Spinal cord (tissue), 9 donors: ENCODE measurements at regions not wholly inside any gene's neighbourhood (a gene's known extent, or its start where the extent isn't known, plus 50 kb on each side); places are given as distances from the start of the nearest gene placed in this dataset.
"Not testable (repeated sequence)": the region's sequence is repeated elsewhere in the genome, so short reads cannot be mapped to it uniquely, and the experiment has no call there.

ENCODE experiments used
- DNase-seq, 6 donors: peaks; one replicate each; pipeline versions ENCODE4 v3.0.0 to v3.0.0-alpha.2; 2013 to 2015; ENCODE audit warnings: low spot score in 6 of 6, low read depth in 4 of 6
- H3K27ac ChIP-seq: one replicate; pipeline ENCODE4 v1.5.1; 2013; ENCODE audit warnings: low read depth, low read length, control low read depth
- H3K27me3 ChIP-seq: one replicate; pipeline ENCODE4 v1.6.1; 2013; ENCODE audit warnings: low read length; ENCODE audit not compliant: control insufficient read depth, insufficient read depth
- H3K36me3 ChIP-seq: one replicate; pipeline ENCODE4 v1.6.1; 2013; ENCODE audit warnings: low read length; ENCODE audit not compliant: control insufficient read depth, insufficient read depth
- H3K4me1 ChIP-seq: one replicate; pipeline ENCODE4 v1.6.1; 2013; ENCODE audit warnings: low read length; ENCODE audit not compliant: control insufficient read depth, insufficient read depth
- H3K4me3 ChIP-seq: one replicate; pipeline ENCODE4 v1.5.1; 2013; ENCODE audit warnings: low read depth, low read length, control low read depth
- H3K9me3 ChIP-seq: one replicate; pipeline ENCODE4 v1.6.1; 2013; ENCODE audit warnings: low read length; ENCODE audit not compliant: control insufficient read depth, insufficient read depth
- WGBS: methylation state at CpG from one replicate; pipeline ENCODE4 v1.1.5; 2013; ENCODE audit warnings: missing lambda C conversion rate; ENCODE audit not compliant: insufficient coverage; 5-methylcytosine and 5-hydroxymethylcytosine counted together
- donor health status: healthy.

DNA sequence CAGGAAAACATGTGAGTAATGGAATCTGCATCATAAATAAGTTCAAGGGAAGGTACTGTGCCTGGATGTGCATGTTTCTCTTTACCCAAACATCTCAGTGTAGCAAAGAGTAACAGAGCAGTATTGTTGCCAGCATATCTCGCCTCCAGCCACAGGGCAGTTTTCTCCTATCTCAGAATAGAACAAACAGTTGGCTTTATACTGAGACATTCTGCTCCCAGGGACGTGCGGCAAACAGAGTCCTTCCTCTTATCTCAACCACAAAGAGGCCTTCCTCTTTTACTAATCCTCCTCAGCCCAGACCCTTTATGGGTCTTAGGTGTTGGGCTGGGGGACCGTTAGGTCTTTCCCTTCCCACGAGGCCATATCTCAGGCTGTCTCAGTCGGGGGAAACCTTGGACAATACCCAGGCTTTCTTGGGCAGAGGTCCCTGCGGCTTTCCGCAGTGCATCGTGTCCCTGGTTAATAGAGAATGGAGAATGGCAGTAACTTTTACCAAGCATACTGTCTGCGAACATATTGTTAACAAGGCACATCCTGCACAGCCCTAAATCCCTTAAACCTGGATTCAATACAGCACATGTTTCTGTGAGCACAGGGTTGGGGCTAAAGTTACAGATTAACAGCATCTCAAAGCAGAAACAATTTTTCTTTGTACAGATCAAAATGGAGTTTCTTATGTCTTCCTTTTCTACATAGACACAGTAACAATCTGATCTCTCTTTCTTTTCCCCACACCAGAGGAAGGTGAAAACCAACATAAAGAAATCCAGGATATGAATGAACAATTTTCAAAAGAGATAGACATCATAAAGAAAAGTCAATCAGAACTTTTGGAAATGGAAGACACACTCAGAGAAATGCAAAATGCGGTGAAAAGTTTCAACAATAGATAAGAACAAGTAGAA is 181.9 kb upstream of the KYNU start:
- not testable (repeated sequence) for H3K27ac ChIP-seq, H3K9me3 ChIP-seq, H3K36me3 ChIP-seq, H3K4me1 ChIP-seq, H3K4me3 ChIP-seq, H3K27me3 ChIP-seq, DNase-seq
- WGBS = 83% methylated on average over 1 of the region's 11 CpGs

DNA sequence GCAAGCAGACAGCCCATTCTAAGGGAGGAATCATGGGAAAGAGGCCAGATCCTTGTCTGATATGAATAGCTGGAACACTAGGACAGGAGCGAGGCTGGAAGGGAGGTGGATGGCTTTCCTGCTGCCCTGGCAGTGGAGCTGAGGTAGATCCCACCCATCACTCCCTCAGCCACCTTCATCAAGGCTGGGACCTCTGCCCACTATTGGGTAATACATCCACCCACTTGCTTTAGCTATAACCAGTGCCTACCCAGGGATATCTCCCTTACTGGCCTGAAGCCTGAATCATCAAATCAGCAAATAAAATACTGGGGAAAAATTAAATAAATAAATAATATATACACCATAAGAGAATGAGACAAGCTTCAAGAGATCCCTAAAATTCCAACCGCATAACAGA is 183.2 kb upstream of the KYNU start:
- H3K36me3 ChIP-seq = no peaks in the 10 kb centered on the region
- no peaks in the 10 kb centered on the region for H3K27me3 ChIP-seq
- H3K9me3 ChIP-seq = no peaks in the 10 kb centered on the region
- H3K27ac ChIP-seq = no peak overlapping the region
- no peaks in the 10 kb centered on the region for H3K4me1 ChIP-seq
- no peak for DNase-seq
- no peak overlapping the region for H3K4me3 ChIP-seq
- no CpG with 5 or more reads among the region's 2 CpGs for WGBS

DNA sequence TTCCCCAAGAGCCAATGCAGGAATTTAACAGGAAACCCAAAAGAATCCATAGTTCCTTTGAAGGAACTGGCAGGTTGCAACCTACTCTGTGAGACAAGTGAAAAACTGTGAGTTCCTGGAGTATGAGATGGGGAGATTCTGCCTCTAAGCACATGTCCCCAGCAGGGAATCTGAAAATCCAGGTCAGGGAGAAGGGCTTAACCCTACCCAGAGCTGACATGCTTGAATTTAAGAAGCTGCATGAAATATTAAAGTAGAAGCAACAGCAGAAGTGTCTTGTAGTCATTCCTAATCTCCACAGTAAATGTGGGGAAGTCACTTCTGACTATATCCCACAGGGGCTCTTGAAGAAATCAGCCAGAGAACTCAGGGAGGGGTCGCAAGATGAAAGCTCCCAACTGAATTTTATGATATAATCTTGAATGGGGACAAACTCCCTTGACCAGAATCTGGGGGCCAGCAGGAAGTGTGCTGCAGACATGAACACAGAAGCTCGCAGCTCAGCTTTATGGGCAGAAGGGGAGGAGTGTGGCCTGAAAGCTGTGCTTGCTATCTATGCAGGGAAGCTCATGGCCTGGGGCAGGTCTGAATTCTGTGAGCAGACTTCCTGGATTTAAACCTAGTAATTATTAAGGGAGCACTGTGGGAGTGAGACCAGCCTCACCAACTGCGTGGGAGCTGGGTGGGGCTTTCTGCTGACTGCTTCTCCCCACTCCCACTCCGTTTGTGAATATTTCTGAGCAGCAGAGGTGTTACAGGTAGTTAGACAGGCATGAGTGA is 184.1 kb upstream of the KYNU start:
- Histone ChIP-seq H3K4me1 (no peaks in the 10 kb centered on the region), H3K4me3 (no peak overlapping the region)
- no peak for DNase-seq

DNA sequence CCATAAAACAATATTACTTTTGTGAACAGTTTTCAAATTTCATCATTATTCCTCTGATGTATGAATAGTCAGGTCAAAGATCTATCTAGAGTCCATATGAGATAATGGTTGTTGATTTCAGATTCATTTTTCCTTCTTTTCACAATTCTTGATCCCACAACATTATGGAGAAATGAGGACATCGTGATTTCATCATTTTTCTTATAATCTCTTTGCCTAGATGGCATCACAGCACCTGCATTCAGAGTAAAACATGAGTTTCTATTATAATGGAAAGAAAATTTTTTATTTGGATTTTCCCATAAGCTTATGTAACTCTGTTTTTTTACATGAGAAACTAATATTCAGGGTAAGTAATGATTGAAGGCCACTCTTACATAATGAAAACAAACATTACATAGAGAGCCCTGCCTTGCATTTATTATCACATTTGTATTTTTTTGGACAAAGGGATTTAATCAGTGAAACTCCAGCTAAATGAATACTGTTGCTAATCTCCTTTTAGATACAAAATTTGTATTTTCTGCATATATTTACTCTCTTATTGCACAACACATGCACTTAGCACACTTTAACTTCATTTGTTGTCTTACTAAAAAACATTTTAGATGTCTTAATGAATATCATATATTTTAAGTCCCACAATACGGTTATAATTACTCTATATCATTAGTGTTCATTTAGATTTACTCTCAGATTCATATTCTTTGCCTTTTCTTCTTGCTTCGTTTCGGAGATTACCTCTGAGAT is 188.4 kb upstream of the KYNU start:
- WGBS = no CpG with 5 or more reads among the region's 4 CpGs
- DNase-seq = no peak
- H3K4me3 ChIP-seq = no peak overlapping the region

More for the DNA sequence above, 184.1 kb upstream of the KYNU start:
- H3K36me3 ChIP-seq = no peaks in the 10 kb centered on the region
- H3K27ac ChIP-seq = no peak overlapping the region
- WGBS = 62% methylated on average over 1 of the region's 4 CpGs
- H3K27me3 ChIP-seq = no peaks in the 10 kb centered on the region
- H3K9me3 ChIP-seq = no peaks in the 10 kb centered on the region

DNA sequence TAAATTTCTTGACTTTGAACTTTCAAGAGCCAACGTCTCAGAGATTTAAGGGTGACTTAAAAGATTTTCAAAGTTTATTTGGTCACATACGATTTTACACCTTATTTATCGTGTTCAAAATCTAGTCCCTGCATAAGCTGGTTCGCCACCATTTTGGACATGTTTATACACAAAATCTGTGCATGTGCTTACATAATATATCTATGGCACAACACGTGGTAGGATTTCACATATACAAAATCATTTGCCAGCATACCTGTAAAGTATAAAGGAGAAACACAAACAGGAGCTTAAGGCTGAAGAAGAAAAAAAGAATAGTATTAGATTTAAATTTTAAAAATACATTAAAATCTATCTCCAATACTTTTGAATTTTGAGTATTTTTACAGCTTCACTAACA is 190.0 kb upstream of the KYNU start:
- no peak overlapping the region for H3K27ac ChIP-seq
- DNase-seq = no peak
- WGBS = no CpG with 5 or more reads among the region's 5 CpGs
- no peaks in the 10 kb centered on the region for H3K27me3 ChIP-seq
- H3K4me1 ChIP-seq = no peaks in the 10 kb centered on the region
- H3K36me3 ChIP-seq = no peaks in the 10 kb centered on the region
- no peaks in the 10 kb centered on the region for H3K9me3 ChIP-seq
- H3K4me3 ChIP-seq = no peak overlapping the region

More for the DNA sequence above, 188.4 kb upstream of the KYNU start:
- Histone ChIP-seq H3K27me3 (no peaks in the 10 kb centered on the region), H3K9me3 (no peaks in the 10 kb centered on the region), H3K4me1 (no peaks in the 10 kb centered on the region), H3K36me3 (no peaks in the 10 kb centered on the region), H3K27ac (no peak overlapping the region)

DNA sequence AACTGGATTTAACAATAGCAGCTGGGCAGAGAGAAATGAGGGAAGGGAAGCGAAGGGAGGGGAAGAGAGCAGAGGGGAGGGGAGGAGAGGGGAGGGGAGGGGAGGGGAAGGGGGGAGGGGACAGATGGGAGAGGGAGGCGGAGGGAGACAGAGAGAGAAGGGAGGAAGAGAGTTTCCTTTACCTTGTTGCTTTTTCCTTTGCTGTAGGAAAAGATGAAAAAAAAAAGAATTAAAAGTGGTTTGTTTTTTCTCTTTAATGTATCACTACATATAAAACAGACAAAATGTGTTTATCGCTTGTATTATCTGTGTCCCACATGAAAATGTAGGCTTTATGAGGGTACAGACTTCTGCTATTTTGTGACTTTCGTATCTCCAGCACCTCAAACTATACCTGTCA is 190.4 kb upstream of the KYNU start:
- DNase-seq = no peak
- Histone ChIP-seq H3K4me3 (no peak overlapping the region), H3K36me3 (no peaks in the 10 kb centered on the region), H3K27ac (no peak overlapping the region), H3K27me3 (no peaks in the 10 kb centered on the region), H3K4me1 (no peaks in the 10 kb centered on the region), H3K9me3 (no peaks in the 10 kb centered on the region)
- no CpG with 5 or more reads among the region's 4 CpGs for WGBS

DNA sequence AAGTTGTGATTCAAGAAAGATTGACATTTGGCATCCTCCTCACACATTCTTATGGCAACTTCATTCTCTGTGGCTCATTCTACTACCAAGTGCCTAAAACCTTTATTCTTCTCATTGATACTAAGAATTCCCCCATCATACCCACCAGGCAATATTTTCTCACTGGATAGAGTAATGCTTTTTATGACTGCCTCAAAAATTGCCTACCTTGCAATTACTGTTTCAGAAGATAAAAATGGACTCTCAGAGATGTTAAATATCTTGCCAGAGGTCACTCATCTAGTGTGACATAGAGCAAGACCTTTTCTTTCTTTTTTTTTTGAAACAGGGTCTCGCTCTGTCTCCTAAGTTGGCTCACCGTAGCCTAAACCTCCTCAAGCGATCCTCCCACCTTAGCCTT is 192.8 kb upstream of the KYNU start:
- Histone ChIP-seq H3K4me1 (no peaks in the 10 kb centered on the region), H3K27me3 (no peaks in the 10 kb centered on the region), H3K27ac (no peak overlapping the region), H3K36me3 (no peaks in the 10 kb centered on the region), H3K9me3 (no peaks in the 10 kb centered on the region), H3K4me3 (no peak overlapping the region)
- no CpG with 5 or more reads among the region's 3 CpGs for WGBS
- no peak for DNase-seq

DNA sequence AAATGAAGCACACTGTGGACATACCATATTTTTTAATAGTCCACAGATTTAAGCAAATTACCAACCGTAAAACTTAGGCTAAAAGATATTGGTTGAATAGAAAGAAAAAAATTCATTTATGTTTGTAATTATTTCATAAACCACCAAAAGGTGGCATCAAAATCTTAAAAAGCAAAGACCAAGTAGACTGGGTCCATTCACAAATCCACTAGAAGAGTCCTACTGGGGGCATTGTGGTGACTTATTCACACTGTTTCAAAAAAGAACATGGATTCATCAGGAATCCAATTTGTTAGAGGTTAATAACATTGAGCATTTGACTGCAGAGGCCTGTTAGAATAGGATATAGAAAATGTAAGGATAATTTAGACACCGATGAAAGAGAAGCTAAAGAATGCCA is 194.9 kb upstream of the KYNU start:
- DNase-seq = no peak
- Histone ChIP-seq H3K27ac (no peak overlapping the region), H3K27me3 (no peaks in the 10 kb centered on the region), H3K4me3 (no peak overlapping the region), H3K9me3 (no peaks in the 10 kb centered on the region), H3K36me3 (no peaks in the 10 kb centered on the region), H3K4me1 (no peaks in the 10 kb centered on the region)
- no CpG with 5 or more reads among the region's 2 CpGs for WGBS

DNA sequence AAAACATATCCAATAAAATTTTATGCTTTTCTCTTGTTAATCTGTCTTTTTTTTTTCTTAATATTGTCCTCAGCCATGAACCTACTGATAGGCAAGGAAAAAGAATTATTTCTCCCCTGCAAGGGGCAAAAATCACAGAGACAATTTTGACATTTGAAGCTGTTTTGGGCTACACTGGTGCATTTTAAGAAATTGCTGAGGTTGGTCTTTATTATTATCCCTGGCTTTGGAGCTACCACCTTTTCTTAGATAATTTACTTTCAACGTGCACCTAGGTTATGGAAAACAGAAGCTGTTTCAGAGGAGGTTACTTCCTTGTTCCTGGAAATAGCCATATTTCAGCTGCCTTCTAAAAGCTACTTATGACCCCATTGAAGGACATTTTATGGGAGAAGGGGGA is 195.5 kb upstream of the KYNU start:
- WGBS = no CpG with 5 or more reads among the region's 1 CpG
- DNase-seq = no peak
- no peaks in the 10 kb centered on the region for H3K4me1 ChIP-seq
- no peak overlapping the region for H3K27ac ChIP-seq
- no peaks in the 10 kb centered on the region for H3K27me3 ChIP-seq
- no peak overlapping the region for H3K4me3 ChIP-seq
- no peaks in the 10 kb centered on the region for H3K9me3 ChIP-seq
- H3K36me3 ChIP-seq = no peaks in the 10 kb centered on the region
